GM12878 (cell line): ENCODE measurements at regions not wholly inside any gene's neighbourhood (a gene's known extent, or its start where the extent isn't known, plus 50 kb on each side); places are given as distances from the start of the nearest gene placed in this dataset.

Experiments
- ATAC-seq: fragments of 200-7000 bp; cut with Tn5 transposase; 3 replicates; pipeline ENCODE4 v1.9.1; 2020; ENCODE audit warnings: mild to moderate bottlenecking, moderate library complexity
- BruUV-seq: library from RNA; stranded (reverse); fragments of 400-500 nt; replicated peaks from 2 replicates; lab custom pipeline; 2021; lab: Mats Ljungman, UMichigan
- CTCF ChIA-PET: fragments of 300-600 bp; sonication (Branson Sonifier 250); formaldehyde crosslinking; extraction: SDS; loops from one replicate; lab custom pipeline; 2021; ENCODE audit warnings: inconsistent platforms; lab: Yijun Ruan, JAX
- POLR2A ChIA-PET: fragments of 350-600 bp; formaldehyde crosslinking; extraction: SDS; loops from one replicate; lab custom pipeline; 2021; ENCODE audit warnings: inconsistent platforms; lab: Charles Lee
- RAD21 ChIA-PET: fragments of 300-600 bp; sonication (Branson Sonifier 250); formaldehyde crosslinking; loops from one replicate; lab custom pipeline; 2023; ENCODE audit warnings: antibody characterized with exemption; ENCODE audit not compliant: unreplicated experiment; lab: Charles Lee
- SMC1A ChIA-PET: fragments of 300-600 bp; sonication (Branson Sonifier 250); formaldehyde crosslinking; loops from one replicate; lab custom pipeline; 2023; ENCODE audit not compliant: unreplicated experiment, uncharacterized antibody; lab: Charles Lee
- DNase-seq: peaks from one replicate; pipeline ENCODE4 v3.0.0-alpha.2; 2011; ENCODE audit warnings: low read depth, low spot score
- FAIRE-seq: peaks from 3 replicates; lab custom pipeline; 2011; peaks lifted over from hg19 to GRCh38; lab: Jason Lieb, UNC
- H2AFZ ChIP-seq: 2 replicates; pipeline ENCODE4 v1.6.0; 2011; ENCODE audit warnings: low read depth, low read length, control low read depth; ENCODE audit not compliant: control insufficient read depth
- H3K27ac ChIP-seq: 2 replicates; pipeline ENCODE4 v1.5.1; 2011; ENCODE audit warnings: control low read depth; ENCODE audit not compliant: control insufficient read depth, insufficient read depth
- H3K27me3 ChIP-seq, 2 experiments: replicated peaks in 1 of 2; 2 replicates each; pipeline versions ENCODE4 v1.6.0 to v1.6.1; 2011; ENCODE audit warnings: low read length in 1 of 2; ENCODE audit not compliant: control insufficient read depth in 2 of 2, insufficient read depth in 2 of 2
- H3K36me3 ChIP-seq, 2 experiments: 2 replicates each; pipeline ENCODE4 v1.5.1; 2011; ENCODE audit warnings: low read length in 1 of 2; ENCODE audit not compliant: control insufficient read depth in 2 of 2, insufficient read depth in 2 of 2
- H3K4me1 ChIP-seq: 2 replicates; pipeline ENCODE4 v1.6.1; 2011; ENCODE audit warnings: mild to moderate bottlenecking, low read length, moderate library complexity, mixed read lengths; ENCODE audit not compliant: control insufficient read depth, insufficient read depth
- H3K4me2 ChIP-seq: 2 replicates; pipeline ENCODE4 v1.6.0; 2011; ENCODE audit warnings: control low read depth; ENCODE audit not compliant: control insufficient read depth, insufficient read depth
- H3K4me3 ChIP-seq: fragments of 200-600 bp; sonication (generic); 2 replicates; pipeline ENCODE4 v1.5.1; 2016
- H3K79me2 ChIP-seq: 2 replicates; pipeline ENCODE4 v1.6.0; 2011; ENCODE audit warnings: low read length; ENCODE audit not compliant: control insufficient read depth, insufficient read depth
- H3K9ac ChIP-seq: 2 replicates; pipeline ENCODE4 v1.8.0; 2011; ENCODE audit warnings: low read length, control low read depth, mixed read lengths; ENCODE audit not compliant: control insufficient read depth, insufficient read depth
- H3K9me3 ChIP-seq: replicated peaks from 3 replicates; pipeline ENCODE4 v1.5.1; 2011; ENCODE audit warnings: mild to moderate bottlenecking, low read length; ENCODE audit not compliant: control insufficient read depth, insufficient read depth
- H4K20me1 ChIP-seq: 2 replicates; pipeline ENCODE4 v1.6.0; 2011; ENCODE audit not compliant: control insufficient read depth, insufficient read depth
- ATF3 ChIP-seq: IDR thresholded peaks from 2 replicates; pipeline ENCODE4 v1.6.1; 2011; ENCODE audit warnings: low read depth, mild to moderate bottlenecking, low read length, moderate library complexity, borderline replicate concordance; ENCODE audit errors: extremely low read depth
- DPF2 ChIP-seq: fragments of 450-650 bp; IDR thresholded peaks from 2 replicates; pipeline ENCODE4 v1.6.1; 2017; ENCODE audit warnings: mild to moderate bottlenecking
- EGR1 ChIP-seq, 2 experiments: IDR thresholded peaks; 1 replicate in 1 of 2; 2 replicates in 1 of 2; pipeline ENCODE4 v1.6.1; 2011 to 2012; ENCODE audit warnings: low read depth in 2 of 2, low read length in 2 of 2, borderline replicate concordance in 1 of 2, mild to moderate bottlenecking in 1 of 2, moderate library complexity in 1 of 2
- HSF1 ChIP-seq: fragments of 150-350 bp; IDR thresholded peaks from 2 replicates; pipeline ENCODE4 v1.6.1; 2014; ENCODE audit warnings: mild to moderate bottlenecking, low read depth, low read length
- IKZF2 ChIP-seq, 2 experiments: fragments of 450-650 bp; IDR thresholded peaks; 2 replicates each; pipeline ENCODE4 v1.6.1; 2017; ENCODE audit warnings: mild to moderate bottlenecking in 2 of 2, moderate library complexity in 2 of 2
- KAT2A ChIP-seq: conservative IDR thresholded peaks from 2 replicates; pipeline ENCODE4 v1.6.1; 2011; ENCODE audit warnings: low read depth, low read length; ENCODE audit not compliant: control insufficient read depth
- MAX ChIP-seq: IDR thresholded peaks from 2 replicates; pipeline ENCODE4 v1.6.1; 2012; ENCODE audit warnings: low read depth, low read length, improper control_type of control experiment
- MEF2A ChIP-seq: IDR thresholded peaks from 2 replicates; pipeline ENCODE4 v1.6.1; 2011; ENCODE audit warnings: low read depth, mild to moderate bottlenecking, low read length, moderate library complexity; ENCODE audit not compliant: insufficient read depth
- PAX8 ChIP-seq: fragments of 450-650 bp; IDR thresholded peaks from 2 replicates; pipeline ENCODE4 v1.6.1; 2017; ENCODE audit warnings: mild to moderate bottlenecking, moderate library complexity
- RBBP5 ChIP-seq: fragments of 200-600 bp; sonication (generic); conservative IDR thresholded peaks from 2 replicates; pipeline ENCODE4 v1.6.1; 2016
- RELB ChIP-seq: fragments of 450-650 bp; IDR thresholded peaks from 2 replicates; pipeline ENCODE4 v1.6.1; 2017; ENCODE audit warnings: low read depth, mild to moderate bottlenecking, moderate library complexity
- SMAD5 ChIP-seq: IDR thresholded peaks from 2 replicates; pipeline ENCODE4 v1.6.1; 2016; ENCODE audit warnings: antibody characterized with exemption, low read depth
- USF1 ChIP-seq: IDR thresholded peaks from 2 replicates; pipeline ENCODE4 v1.6.1; 2011; ENCODE audit warnings: borderline replicate concordance, low read depth, mild to moderate bottlenecking, moderate library complexity, mixed read lengths, low read length; ENCODE audit not compliant: insufficient read depth; ENCODE audit errors: extremely low read length
- USF2 ChIP-seq: IDR thresholded peaks from 2 replicates; pipeline ENCODE4 v1.6.1; 2011; ENCODE audit warnings: low read depth, low read length, improper control_type of control experiment, borderline replicate concordance
- WGBS: methylation state at CpG from one replicate; pipeline ENCODE4 v1.1.6; 2016; ENCODE audit warnings: low lambda C conversion rate; ENCODE audit not compliant: insufficient replicate concordance, insufficient coverage; ENCODE audit errors: missing lambda C conversion rate; 5-methylcytosine and 5-hydroxymethylcytosine counted together
- in situ Hi-C: fragments of 300-500 bp; cut with MboI; formaldehyde crosslinking; loops from 9 replicates; pipeline ENCODE4 v1.14.3; 2018; ENCODE audit warnings: mixed read lengths
- intact Hi-C: fragments of 100-400 bp; cut with micrococcal nuclease; formaldehyde crosslinking; loops from one replicate; pipeline ENCODE4 v1.14.2; 2022; ENCODE audit not compliant: unreplicated experiment

- Histone ChIP-seq H3K9me3 (no peaks in the 10 kb centered on the region), H2AFZ (no peak overlapping the region), H3K4me2 (no peak overlapping the region), H4K20me1 (no peaks in the 10 kb centered on the region), H3K4me1 (no peaks in the 10 kb centered on the region), H3K27me3 (0 out of 4 replicates have a peak, but pooled peaks cover 0 to 3% of the 10 kb centered on the region in 2 experiments), H3K36me3 (no peaks in the 10 kb centered on the region), H3K9ac (no peak overlapping the region), H3K79me2 (no peaks in the 10 kb centered on the region), H3K27ac (no peak overlapping the region), H3K4me3 (no peak overlapping the region)
- ChIA-PET SMC1A (no interaction called here), POLR2A (no interaction called here), CTCF (no interaction called here), RAD21 (no interaction called here)
- WGBS: 2% methylated on average over 2 of the region's 2 CpGs
- ATAC-seq: no peak
- BruUV-seq: no TSS peak
- no peak for FAIRE-seq
- intact Hi-C loops: no loop called here
- DNase-seq: no peak
- in situ Hi-C loops: no loop called here
- TF ChIP-seq USF1 (no peak), RBBP5 (no peak), HSF1 (no peak), ATF3 (no peak), KAT2A (no peak), SMAD5 (no peak), EGR1 (IDR thresholded peaks at IDR 0.05; ENCODE audit: borderline replicate concordance in 1 of 2, low read depth in 2 of 2, low read length in 2 of 2) (no peak), DPF2 (no peak), MEF2A (no peak), MAX (no peak), PAX8 (no peak), RELB (no peak), USF2 (no peak), IKZF2 (IDR thresholded peaks at IDR 0.05) (no peak)
Measured at GRCh38 chr5:39674209-39675082, 249.7 kb upstream of the DAB2 start.
